ENCODE measurements at regions not wholly inside any gene's neighbourhood (a gene's known extent, or its start where the extent isn't known, plus 50 kb on each side); places are given as distances from the start of the nearest gene placed in this dataset.

DNA sequence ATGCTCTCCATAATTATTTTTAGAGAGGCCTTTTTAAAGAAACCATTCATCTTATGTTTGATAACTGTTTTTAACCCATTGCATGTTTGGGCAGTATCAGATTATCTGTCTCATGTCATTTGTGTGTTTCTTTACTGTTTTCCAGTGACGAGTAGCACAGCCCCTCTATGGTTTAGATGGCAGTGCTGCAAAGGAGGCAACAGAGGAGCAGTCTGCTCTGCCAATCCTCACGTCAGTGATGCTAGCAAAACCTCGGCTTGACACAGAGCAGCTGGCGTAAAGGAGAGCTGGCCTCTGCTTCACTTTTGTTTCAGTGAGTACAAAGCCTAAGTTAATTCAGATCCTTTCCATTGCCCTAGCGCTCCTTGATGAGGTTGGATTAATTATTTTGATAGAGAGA lies 80.4 kb upstream of the GARIN1A start:
- TF ChIP-seq, protein P1, sequence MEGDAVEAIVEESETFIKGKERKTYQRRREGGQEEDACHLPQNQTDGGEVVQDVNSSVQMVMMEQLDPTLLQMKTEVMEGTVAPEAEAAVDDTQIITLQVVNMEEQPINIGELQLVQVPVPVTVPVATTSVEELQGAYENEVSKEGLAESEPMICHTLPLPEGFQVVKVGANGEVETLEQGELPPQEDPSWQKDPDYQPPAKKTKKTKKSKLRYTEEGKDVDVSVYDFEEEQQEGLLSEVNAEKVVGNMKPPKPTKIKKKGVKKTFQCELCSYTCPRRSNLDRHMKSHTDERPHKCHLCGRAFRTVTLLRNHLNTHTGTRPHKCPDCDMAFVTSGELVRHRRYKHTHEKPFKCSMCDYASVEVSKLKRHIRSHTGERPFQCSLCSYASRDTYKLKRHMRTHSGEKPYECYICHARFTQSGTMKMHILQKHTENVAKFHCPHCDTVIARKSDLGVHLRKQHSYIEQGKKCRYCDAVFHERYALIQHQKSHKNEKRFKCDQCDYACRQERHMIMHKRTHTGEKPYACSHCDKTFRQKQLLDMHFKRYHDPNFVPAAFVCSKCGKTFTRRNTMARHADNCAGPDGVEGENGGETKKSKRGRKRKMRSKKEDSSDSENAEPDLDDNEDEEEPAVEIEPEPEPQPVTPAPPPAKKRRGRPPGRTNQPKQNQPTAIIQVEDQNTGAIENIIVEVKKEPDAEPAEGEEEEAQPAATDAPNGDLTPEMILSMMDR (IDR thresholded peaks at IDR 0.05; ENCODE audit: low read depth, low read length, poor library complexity, severe bottlenecking), result no peak
- TF ChIP-seq EZH2phosphoT487 (IDR thresholded peaks at IDR 0.05; ENCODE audit: borderline replicate concordance, low read length), result no peak
